ENCODE measurements at regions not wholly inside any gene's neighbourhood (a gene's known extent, or its start where the extent isn't known, plus 50 kb on each side); places are given as distances from the start of the nearest gene placed in this dataset.

- no peak for TF ChIP-seq CTCF (IDR thresholded peaks at IDR 0.05)
- CTCF ChIA-PET, result no interaction called here
- Mint-ChIP-seq H3K27ac (no peak overlapping the region), H3K27me3 (no peaks in the 10 kb centered on the region), H3K4me3 (no peak overlapping the region), H3K9me3 (peaks cover 4% of the 10 kb centered on the region), H3K4me1 (no peaks in the 10 kb centered on the region), H3K36me3 (ENCODE audit: low read depth) (no peaks in the 10 kb centered on the region)
- DNase-seq (no peak), ATAC-seq (ENCODE audit: low read depth) (no peak)
- intact Hi-C loops (cut with micrococcal nuclease), result no loop called here
- POLR2A ChIA-PET, result no interaction called here
Measured at GRCh38 chr20:11051136-11051535, 377.3 kb upstream of the JAG1 start.

GRCh38 chr20:11053310-11053709, 379.5 kb upstream of the JAG1 start:
- Mint-ChIP-seq H3K27ac (no peak overlapping the region), H3K36me3 (ENCODE audit: low read depth) (no peaks in the 10 kb centered on the region), H3K4me1 (no peaks in the 10 kb centered on the region), H3K27me3 (no peaks in the 10 kb centered on the region), H3K9me3 (peaks cover 4% of the 10 kb centered on the region), H3K4me3 (no peak overlapping the region)
- ATAC-seq (ENCODE audit: low read depth) (no peak), DNase-seq (no peak)
- TF ChIP-seq CTCF (IDR thresholded peaks at IDR 0.05), result no peak
- POLR2A ChIA-PET, result no interaction called here
- intact Hi-C loops (cut with micrococcal nuclease), result no loop called here
- CTCF ChIA-PET, result no interaction called here

GRCh38 chr20:11054266-11054993, 380.6 kb upstream of the JAG1 start:
- H3K9me3 Mint-ChIP-seq, result peaks cover 7% of the 10 kb centered on the region
- no peak overlapping the region for H3K27ac Mint-ChIP-seq
- ChIA-PET CTCF (no interaction called here), POLR2A (no interaction called here)
- no peaks in the 10 kb centered on the region for H3K4me1 Mint-ChIP-seq
- no peak for TF ChIP-seq CTCF (IDR thresholded peaks at IDR 0.05)
- DNase-seq (no peak), ATAC-seq (ENCODE audit: low read depth) (no peak)
- H3K27me3 Mint-ChIP-seq, result no peaks in the 10 kb centered on the region
- no peaks in the 10 kb centered on the region for H3K36me3 Mint-ChIP-seq (ENCODE audit: low read depth)
- intact Hi-C loops (cut with micrococcal nuclease), result no loop called here
- no peak overlapping the region for H3K4me3 Mint-ChIP-seq

GRCh38 chr20:11056414-11056813, 382.6 kb upstream of the JAG1 start:
- H3K27me3 Mint-ChIP-seq, result no peaks in the 10 kb centered on the region
- CTCF ChIA-PET, result no interaction called here
- no peak overlapping the region for H3K4me3 Mint-ChIP-seq
- ATAC-seq (ENCODE audit: low read depth), result no peak
- no peak for TF ChIP-seq CTCF (IDR thresholded peaks at IDR 0.05)
- DNase-seq, result no peak
- H3K36me3 Mint-ChIP-seq (ENCODE audit: low read depth), result no peaks in the 10 kb centered on the region
- peaks cover 3% of the 10 kb centered on the region for H3K9me3 Mint-ChIP-seq
- H3K4me1 Mint-ChIP-seq, result no peaks in the 10 kb centered on the region
- no peak overlapping the region for H3K27ac Mint-ChIP-seq
- POLR2A ChIA-PET, result no interaction called here
- intact Hi-C loops (cut with micrococcal nuclease), result no loop called here

GRCh38 chr20:11057624-11058023, 383.8 kb upstream of the JAG1 start:
- Mint-ChIP-seq H3K27ac (no peak overlapping the region), H3K4me1 (no peaks in the 10 kb centered on the region), H3K9me3 (peaks cover 3% of the 10 kb centered on the region), H3K4me3 (no peak overlapping the region), H3K27me3 (no peaks in the 10 kb centered on the region), H3K36me3 (ENCODE audit: low read depth) (no peaks in the 10 kb centered on the region)
- DNase-seq (no peak), ATAC-seq (ENCODE audit: low read depth) (no peak)
- intact Hi-C loops (cut with micrococcal nuclease), result no loop called here
- no peak for TF ChIP-seq CTCF (IDR thresholded peaks at IDR 0.05)
- POLR2A ChIA-PET, result no interaction called here
- CTCF ChIA-PET, result no interaction called here

Data from activated B cell treated with CpG ODN at 0.5 μM for 24 hours (primary cell).